ENCODE measurements at regions not wholly inside any gene's neighbourhood (a gene's known extent, or its start where the extent isn't known, plus 50 kb on each side); places are given as distances from the start of the nearest gene placed in this dataset.
"Not testable (repeated sequence)": the region's sequence is repeated elsewhere in the genome, so short reads cannot be mapped to it uniquely, and the experiment has no call there.

- DNase-seq, result no peak
Measured at GRCh38 chr6:134603561-134603960, 285.6 kb upstream of the SGK1 start.

GRCh38 chr6:134602123-134602522 lies 284.2 kb upstream of the SGK1 start:
- DNase-seq, result no peak

- no peak for DNase-seq
Measured at GRCh38 chr6:134600671-134601070, 282.8 kb upstream of the SGK1 start.

GRCh38 chr6:134599079-134599478 lies 281.2 kb upstream of the SGK1 start:
- no peak for DNase-seq

- no peak for DNase-seq
Measured at GRCh38 chr6:134596191-134596590, 278.3 kb upstream of the SGK1 start.

- DNase-seq, result no peak
Measured at GRCh38 chr6:134594881-134595280, 277.0 kb upstream of the SGK1 start.

- DNase-seq, result no peak
Measured at GRCh38 chr6:134593887-134594286, 276.0 kb upstream of the SGK1 start.

GRCh38 chr6:134593442-134593841 lies 275.5 kb upstream of the SGK1 start:
- DNase-seq, result no peak

GRCh38 chr6:134593024-134593423 lies 275.1 kb upstream of the SGK1 start:
- no peak for DNase-seq

- no peak for DNase-seq
Measured at GRCh38 chr6:134590449-134590848, 272.5 kb upstream of the SGK1 start.

GRCh38 chr6:134590004-134590403 lies 272.1 kb upstream of the SGK1 start:
- DNase-seq, result no peak

- DNase-seq, result no peak
Measured at GRCh38 chr6:134589512-134589911, 271.6 kb upstream of the SGK1 start.

- DNase-seq, result no peak
Measured at GRCh38 chr6:134588267-134588666, 270.4 kb upstream of the SGK1 start.

- DNase-seq, result no peak
Measured at GRCh38 chr6:134585517-134585873, 267.6 kb upstream of the SGK1 start.

GRCh38 chr6:134584847-134585516 lies 267.1 kb upstream of the SGK1 start:
- no peak for DNase-seq

GRCh38 chr6:134577998-134578397 lies 260.1 kb upstream of the SGK1 start:
- no peak for DNase-seq

GRCh38 chr6:134575221-134575620 lies 257.3 kb upstream of the SGK1 start:
- no peak for DNase-seq

GRCh38 chr6:134574491-134574890 lies 256.6 kb upstream of the SGK1 start:
- no peak for DNase-seq

- not testable (repeated sequence) for DNase-seq
Measured at GRCh38 chr6:134569996-134570395, 252.1 kb upstream of the SGK1 start.

GRCh38 chr6:134564705-134565104 lies 246.8 kb upstream of the SGK1 start:
- no peak for DNase-seq

GRCh38 chr6:134560019-134560418 lies 242.1 kb upstream of the SGK1 start:
- DNase-seq, result no peak

GRCh38 chr6:134557509-134557908 lies 239.6 kb upstream of the SGK1 start:
- no peak for DNase-seq

GRCh38 chr6:134555672-134556071 lies 237.8 kb upstream of the SGK1 start:
- no peak for DNase-seq

- no peak for DNase-seq
Measured at GRCh38 chr6:134553936-134554335, 236.0 kb upstream of the SGK1 start.

- no peak for DNase-seq
Measured at GRCh38 chr6:134551245-134551960, 233.5 kb upstream of the SGK1 start.
